ENCODE measurements at regions not wholly inside any gene's neighbourhood (a gene's known extent, or its start where the extent isn't known, plus 50 kb on each side); places are given as distances from the start of the nearest gene placed in this dataset.

DNA sequence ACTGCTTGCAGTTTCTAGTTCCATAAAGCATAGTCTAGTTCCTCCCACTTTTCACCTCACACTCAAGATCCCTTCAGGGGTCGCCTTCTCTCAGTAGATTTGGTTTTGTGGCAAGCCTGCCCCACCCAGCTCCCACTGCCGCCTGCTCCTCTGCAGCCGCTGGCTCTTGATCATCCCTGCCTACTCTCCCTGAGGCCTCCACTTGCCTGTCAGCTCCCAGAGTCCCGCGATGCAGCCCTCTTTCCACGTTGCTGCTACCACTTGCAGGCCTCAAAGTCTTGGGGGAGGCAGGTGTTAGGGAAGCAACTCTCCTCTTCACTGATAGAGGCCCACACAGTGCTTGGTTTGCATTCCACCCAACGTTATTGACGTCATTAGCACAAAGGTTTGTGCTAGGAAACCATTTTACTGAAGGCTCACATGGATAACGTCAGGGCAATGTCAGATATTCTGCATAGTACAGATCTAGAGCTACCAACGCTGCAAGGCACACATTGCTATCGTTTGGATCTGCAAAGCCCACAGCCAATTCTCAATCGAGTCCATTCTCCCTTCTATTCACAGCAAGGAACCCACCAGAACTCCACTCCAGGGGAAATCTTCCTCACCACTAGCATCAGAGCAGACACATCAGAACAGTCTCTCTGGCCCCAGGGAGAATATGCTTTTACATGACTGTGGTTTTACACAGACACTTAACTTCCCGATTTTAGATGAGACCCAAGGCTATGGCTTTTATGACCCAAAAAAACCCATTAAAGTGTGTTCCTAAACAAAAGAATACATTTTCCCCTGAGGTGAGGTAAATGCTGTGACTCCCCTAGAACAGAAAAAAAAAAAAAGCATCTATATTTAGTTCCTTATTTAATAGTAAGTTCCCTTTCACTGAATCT is 519.5 kb upstream of the CAMK1G start:
- no peak for DNase-seq (ENCODE audit: low read depth in 2 of 2)

DNA sequence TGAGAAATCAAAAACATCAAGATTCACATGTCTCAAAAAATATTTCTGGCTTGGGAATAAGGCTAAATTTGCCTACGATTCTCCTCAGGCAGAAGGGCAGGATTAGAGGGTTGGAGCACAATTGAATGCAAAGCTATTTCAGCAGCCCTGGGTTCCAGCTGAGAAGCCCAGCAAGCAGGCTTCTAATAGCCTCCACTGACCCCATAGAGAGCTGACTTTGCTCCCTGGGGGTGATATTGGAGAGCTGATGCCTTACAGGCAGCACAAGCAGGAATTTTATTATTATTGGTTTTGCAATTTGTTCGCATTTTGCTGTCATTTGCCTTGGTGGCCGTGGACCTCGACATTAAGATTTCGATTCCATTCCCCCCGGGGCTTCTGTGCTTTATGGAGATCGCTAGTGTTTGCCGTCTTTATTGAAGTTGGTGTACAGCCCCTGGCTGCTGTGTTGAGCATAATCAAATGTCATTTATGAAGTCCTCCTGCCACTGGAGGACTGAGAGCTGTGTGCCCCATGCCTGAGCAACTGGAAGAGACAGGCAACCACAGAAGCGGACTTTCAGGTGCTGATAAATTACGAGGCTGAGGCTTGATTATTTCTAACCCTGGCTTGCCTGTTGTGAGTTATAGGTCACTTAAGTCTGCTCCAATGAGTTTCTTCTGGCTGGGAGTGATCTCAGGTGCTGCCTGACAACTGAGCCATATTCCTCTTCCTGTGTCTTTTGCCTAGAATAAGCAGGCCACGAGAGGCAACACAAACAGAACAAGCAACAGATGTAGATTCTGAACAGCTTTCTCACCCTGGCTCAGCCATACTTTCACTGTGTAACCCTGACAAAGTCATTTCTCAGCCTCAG is 518.4 kb upstream of the CAMK1G start:
- DNase-seq (ENCODE audit: low read depth in 2 of 2): no peak

DNA sequence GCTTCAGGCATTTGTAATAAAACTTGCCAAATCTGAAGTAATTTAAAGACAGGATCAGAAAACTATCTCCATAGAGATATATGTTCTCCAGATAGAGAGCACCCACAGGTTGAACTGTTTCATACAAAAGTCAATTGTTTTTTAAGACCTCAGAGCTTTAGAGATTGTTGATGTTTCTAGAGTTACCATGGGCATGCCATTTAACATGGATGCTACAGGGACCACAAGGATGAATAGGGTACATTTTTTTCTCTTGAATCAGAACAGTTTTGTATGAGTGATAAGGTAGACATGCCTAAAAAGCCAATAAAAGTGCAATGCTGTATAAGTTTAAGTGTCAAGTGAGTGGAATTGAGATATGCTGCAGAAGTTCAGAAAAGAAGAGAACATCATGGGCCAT is 511.0 kb upstream of the CAMK1G start:
- DNase-seq (ENCODE audit: low read depth in 2 of 2): no peak

DNA sequence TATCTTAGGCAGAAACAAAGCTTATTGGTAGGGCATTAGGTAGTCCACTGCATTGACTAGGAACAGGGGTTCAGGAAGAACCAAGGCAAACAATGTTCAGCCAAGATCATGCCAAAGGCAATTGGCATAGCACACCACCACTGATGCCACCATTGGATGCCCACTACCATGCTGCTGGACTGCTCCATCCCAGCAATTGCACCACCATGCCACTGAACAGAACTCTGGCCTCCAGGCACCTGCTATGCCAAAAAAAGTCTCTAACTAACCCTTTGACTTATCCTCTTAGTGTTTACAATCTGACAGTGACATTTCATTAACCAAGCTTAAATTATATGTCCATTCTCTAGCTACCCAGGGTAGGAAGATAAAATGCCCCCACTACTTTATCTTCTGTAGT is 509.6 kb upstream of the CAMK1G start:
- no peak for DNase-seq (ENCODE audit: low read depth in 2 of 2)

DNA sequence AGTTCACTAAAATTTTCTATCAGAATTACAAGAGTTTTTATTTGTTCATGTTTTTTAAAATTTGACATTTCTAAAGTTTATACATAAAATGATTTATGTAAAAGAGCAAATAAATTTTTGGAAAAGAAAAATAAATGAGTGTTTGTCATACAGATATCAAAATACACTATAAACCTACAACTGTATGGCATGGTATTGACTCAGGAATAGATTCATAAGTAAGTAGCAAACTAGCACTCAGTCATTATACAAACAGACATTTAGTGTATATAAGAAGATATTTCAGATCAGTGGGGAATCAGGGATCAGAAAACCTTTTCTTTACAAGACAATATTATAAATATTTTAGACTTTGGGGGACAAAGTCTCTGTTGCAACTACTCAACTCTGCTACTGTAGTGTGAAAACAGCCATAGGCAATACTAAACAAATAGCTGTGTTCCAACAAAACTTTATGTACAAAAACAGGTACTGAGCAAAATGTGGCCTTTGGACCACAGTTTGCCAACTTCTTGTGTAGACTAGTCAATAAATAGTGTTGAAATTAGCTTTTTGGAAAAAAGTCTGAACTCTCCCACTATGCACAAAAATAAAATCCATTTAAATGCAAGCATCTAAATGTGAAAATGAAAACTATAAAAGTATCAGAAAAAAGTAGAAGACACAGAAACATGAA is 508.8 kb upstream of the CAMK1G start:
- no peak for DNase-seq (ENCODE audit: low read depth in 2 of 2)

DNA sequence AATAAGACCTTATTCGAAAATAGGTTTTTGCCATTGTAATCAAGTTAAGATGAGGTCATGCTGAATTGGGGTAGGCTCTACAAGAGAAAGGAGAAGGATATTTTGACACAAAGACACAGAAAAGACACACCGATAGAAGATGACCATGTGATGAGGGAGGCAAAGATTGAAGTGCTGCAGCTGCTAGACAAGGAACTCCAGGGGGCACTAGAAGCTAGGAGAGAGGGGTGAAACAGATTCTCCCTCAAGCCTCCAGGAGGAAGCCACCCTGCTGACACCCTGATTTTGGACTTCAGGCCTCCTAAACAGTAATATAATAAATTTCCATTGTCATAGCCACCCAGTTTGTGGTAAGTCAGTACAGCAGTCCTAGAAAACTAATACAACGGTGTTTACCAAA is 506.8 kb upstream of the CAMK1G start:
- no peak for DNase-seq (ENCODE audit: low read depth in 2 of 2)

DNA sequence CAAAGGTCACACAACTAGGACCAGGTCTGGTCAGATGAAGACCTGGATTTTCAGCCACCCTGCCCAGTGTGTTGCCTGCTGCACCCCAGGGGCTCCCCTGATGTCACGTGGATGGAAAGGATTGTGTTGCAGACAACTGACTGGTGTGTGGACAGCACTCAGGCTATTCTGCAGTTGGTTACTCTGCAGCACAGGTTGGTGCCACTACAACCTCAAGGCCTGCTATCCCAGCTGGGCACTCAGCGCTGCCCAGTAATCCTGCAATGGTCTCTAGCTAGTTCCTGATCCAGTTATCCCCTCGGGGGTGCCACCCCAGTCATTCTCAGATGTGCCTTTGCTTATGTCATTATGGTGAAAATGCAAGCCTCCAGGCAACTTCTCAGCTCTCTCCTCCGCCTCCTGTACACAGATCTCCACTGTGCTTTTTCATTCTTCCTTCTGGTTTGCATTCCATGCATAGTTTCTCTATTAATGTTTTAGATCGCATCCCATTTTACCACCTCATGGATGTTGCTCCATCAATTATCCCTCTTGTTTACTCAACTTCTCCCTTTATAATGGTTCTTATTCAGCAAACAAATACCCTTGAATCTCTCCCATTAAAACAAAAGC is 503.2 kb upstream of the CAMK1G start:
- no peak for DNase-seq (ENCODE audit: low read depth in 2 of 2)

DNA sequence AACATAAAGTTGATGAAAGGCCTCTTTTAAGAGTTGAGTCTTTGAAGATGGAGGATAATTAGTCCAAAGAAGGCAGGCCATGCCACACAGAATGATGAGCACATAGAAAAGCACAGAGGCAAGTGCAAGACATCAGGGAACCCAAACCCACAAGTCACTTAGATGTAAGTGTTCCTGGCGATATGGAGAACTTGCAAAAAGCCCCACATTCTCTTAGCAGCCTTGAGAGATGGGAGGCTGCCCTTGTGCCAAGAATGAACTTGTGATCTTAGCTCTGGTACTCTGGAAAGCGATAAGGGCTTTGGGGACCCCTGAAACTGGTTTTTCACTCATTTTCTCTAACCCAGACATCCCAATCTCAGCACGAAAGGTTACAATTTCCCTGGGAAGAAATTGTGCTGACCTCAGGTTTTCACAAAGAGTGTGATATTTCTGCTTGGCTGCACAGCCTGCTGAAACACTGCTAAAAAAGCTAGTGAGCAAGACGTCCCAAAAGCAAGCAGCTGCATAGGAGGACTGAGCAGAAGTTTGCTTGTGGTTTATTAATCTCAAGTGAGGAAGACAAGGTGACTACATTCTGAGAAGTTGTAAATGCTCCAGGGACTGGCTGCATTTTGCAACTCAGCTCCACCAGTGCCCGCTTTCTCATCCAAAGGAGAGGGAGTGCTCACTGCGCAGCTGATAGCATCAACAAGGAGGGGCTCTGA is 496.9 kb upstream of the CAMK1G start:
- no peak for DNase-seq (ENCODE audit: low read depth in 2 of 2)

DNA sequence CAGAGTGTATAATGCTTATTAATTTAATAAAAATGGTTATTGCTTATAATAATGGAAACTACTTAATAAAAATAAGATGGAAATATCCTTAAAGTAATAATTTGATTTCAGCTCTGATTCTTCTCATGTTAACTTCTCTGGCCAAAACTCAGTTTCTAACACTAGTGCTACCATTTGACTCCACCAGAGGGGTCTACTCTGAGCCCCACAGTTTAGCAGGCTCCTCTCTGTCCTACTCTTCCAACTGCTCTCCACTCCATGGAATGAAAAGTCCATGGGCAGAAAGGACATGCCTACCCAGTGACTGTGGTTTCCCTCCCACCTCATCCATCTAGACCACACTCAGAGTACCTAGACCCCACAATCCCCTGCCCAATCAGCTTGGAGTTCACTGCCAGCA is 489.1 kb upstream of the CAMK1G start:
- no peak for DNase-seq (ENCODE audit: low read depth in 2 of 2)

DNA sequence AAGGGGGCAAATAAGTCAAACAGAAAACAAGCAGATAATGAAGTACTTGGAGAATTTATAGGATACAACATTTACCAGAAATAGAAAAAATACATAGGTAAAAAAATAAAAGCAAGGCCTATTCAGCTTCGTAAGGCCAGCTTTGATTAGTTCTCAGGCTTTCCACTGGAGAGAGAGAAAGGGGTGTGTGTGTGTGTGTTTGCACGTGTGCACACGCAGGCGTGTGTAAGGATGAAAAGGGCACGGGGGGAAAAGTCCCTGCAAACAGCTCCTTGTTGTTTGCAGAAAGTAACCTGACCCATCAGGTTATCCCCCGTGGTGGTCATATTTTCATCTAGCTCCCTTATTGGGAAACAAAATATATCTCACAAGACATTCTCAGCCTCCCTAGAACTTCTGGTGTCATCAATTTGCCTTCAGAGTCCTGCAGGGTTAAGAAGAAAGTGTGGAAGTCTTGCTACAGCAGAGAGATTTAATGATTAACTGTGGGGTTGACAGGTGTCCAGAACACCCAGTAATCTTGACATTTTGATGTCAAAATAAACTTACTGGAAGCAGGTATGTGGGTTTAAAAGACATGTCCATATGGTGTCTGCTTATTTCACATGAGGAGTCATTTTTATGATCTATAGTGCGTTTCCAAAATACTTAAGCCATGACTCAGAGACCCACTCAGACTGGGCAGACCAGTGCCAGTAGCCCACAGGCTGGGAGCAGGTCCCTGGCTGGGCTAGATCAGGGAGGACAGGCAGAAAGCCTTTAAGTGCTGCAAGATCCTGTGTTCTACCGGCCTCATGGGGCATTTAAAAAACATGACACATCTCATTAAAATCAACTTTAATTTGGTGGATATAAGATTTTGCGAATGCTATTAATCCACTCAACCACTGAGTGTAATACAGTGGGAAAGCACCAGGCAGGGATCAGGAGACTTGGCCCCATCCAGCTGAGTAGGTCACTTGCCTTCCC is 487.6 kb upstream of the CAMK1G start:
- DNase-seq (ENCODE audit: low read depth in 2 of 2): no peak

DNA sequence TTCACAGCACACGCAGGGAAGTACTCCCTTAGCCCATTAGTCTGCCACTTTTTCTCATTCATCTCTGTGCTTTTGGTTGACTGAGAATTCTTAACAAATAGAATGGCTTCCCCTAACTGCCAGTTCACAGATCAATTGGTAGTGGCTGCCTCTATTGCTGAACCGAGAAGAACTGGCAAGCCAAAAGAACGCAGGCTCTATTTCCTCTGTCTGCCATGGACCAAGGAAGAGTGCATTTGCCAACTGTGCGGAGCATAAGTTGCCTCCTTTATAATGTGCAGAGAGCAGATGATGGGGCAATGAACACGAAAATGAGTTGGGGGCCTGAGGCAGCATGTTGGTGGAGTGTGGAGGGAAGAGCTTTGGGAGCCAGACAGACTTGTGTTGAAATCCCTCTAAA is 483.1 kb upstream of the CAMK1G start:
- DNase-seq (ENCODE audit: low read depth in 2 of 2): no peak

DNA sequence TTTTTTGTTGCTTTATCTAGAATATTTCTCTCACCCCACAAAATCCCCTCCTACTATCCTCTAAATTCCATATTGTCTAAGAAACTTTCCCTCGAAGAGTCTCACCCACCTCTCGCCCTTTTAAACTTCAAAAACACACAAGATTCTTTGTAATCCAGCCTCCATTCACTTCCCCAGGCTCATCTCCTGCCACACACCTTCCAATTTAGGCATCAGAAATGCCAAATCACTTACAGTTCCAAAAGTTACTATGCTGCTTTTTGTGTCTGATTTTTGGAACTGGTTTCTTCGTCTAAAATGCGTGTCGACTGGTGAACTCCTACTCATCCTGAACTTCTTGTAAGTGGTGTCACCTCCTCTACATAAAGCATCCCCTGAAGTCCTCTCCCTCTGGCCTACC is 482.4 kb upstream of the CAMK1G start:
- no peak for DNase-seq (ENCODE audit: low read depth in 2 of 2)

DNA sequence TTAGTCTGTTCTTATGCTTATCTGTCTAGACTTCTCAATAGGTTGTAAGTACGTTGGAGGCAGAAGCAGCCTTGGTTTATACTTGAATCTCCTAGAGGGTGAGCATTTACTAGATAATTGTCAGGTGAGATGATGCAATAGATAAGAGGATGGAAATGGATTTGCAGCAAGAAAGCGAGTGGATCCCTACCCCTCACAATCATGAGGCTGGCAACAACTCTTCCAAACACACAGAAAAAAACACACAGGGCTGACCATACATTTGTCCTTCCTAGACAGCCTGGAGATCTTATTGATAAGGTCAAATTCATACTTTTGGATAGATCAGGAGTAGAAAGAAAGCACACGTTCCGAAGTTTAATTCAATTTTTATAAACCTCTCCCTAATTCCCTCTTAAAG is 481.4 kb upstream of the CAMK1G start:
- DNase-seq (ENCODE audit: low read depth in 2 of 2): no peak

DNA sequence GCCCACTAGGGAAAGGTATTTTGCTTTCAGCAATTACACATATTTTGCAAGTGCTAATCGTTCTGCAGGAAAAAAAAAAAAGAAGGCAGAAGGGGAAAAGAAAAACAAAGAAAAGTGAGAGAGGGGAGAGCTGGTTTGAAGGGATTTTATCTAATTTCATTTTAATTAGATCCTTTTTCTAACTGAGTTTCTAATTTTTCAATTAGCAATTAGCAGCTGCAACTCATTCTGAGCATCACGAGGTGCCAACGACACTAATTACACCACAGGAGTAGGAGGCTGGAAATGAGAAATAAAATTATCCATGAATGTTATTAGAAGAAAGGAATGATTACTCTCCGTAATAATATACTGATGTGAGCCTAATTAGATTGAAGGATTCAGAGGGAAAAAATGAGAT is 481.0 kb upstream of the CAMK1G start:
- no peak for DNase-seq (ENCODE audit: low read depth in 2 of 2)

DNA sequence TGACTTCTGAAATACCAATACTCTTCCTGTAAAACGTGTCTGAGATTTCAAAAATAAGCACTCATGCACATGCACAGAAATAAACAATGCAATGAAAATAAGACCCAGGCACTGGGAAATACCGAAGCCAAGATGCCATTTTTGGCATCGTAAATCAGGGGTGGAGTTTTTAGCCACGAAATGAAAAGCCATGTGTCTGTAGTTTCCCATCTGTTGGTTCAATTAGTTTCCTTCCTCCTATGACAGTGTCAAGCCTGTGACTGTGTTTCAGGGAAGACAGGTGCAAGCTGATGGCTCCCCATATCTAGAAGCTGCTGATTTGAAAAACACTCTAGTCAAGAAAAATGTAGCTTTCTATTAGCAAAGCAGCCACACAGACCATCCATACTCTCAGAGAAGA is 480.4 kb upstream of the CAMK1G start:
- no peak for DNase-seq (ENCODE audit: low read depth in 2 of 2)

DNA sequence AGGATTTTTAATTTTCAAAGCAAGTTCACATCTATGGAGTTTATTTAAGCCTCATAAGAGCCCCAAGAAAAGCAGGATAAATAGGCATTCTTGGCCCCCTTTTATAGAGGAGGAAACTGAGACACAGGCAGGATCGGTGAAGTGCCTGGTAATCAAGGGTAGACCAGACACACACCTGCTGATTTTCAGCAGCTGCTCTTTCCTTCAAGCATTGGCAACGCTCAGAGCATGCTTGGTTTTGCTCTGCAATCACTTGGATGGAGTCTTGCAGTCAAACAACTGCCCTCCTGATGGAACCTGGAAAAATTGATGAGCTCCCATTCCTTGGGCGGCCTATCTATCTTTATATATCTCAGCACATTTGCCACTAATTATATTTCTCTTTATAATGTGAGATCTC is 478.9 kb upstream of the CAMK1G start:
- no peak for DNase-seq (ENCODE audit: low read depth in 2 of 2)

DNA sequence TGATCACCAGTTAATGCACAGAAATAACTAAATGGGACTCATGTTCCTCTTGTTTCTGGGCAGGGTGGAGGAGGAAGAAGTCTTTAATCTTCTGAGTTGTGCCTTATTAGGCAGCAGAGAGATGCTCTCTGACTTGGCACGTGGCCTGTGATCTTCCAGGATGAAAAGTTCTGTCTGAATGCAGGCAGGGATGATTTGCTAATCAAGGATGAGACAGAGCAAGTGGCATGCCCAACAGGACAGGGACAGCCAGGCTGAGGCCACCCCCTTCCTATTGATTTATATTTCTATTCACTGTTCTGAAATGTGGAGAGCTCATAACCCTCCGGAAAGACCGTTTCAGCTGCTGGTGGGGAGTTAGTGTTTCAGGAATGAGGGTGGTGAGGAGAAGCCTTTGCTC is 477.8 kb upstream of the CAMK1G start:
- no peak for DNase-seq (ENCODE audit: low read depth in 2 of 2)

DNA sequence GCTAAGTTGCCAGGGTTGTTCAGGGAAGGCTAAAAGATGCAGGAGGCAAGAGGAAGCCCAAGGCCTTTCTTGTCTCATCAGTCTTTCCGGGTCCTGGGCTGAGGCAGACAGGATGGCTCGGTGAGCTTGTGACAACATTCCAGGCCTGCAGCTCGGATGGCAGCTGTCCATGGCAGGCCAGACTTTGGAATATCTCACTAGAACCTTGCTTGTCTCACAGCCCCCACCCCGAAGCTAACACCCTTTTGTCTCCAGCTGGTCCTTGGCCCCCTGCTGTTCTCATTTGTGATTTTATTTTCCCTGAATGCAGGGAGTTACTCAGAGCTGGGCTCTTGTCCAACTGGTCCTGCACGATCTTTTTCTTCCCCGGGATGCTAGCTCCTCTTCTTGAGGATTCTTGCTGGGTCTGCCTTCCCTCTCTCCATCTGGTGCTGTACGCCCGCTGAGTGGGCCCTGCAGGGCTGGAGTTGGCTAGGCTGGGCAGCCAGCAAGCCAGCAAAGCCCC is 477.2 kb upstream of the CAMK1G start:
- no peak for DNase-seq (ENCODE audit: low read depth in 2 of 2)

DNA sequence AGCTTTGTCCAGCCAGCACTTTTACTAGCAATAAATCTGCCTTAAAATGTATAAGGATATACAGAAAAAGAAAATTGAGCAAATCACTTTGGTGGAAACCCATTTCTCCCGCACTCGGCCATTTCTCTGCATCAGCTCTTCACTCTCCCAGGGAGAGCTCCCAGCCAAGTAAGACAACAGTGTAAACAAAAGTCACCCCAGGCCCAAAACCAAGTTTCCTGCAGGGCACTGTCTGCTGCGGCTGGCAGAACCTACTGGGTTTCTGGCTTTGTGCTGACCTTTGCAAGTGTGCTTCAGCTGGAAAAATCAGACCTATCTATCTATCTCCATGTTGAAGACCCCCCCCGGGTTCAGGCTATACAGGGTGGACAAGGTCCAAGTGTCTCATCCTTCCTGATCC is 476.7 kb upstream of the CAMK1G start:
- DNase-seq (ENCODE audit: low read depth in 2 of 2): no peak

DNA sequence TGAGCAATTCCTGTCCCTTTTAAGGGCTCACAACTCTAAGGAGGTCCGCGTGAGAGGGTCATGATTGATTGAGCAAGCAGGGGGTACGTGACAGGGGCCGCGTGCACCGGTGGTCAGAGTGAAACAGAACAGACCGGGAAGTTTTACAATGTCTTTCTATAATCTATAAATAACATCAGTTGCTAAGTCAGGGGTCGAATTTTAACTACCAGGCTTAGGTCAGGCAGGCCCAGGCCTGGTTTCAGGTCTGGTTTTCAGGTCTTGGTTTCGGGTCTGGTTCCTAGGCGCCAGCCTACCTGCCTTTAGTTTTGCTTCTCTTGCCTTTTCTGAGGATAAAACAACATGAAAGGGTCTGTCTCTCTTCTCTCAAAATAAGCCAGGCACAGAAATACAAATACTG is 476.0 kb upstream of the CAMK1G start:
- DNase-seq (ENCODE audit: low read depth in 2 of 2): no peak

Measured in stimulated activated CD8-positive, alpha-beta memory T cell treated with anti-CD3 and anti-CD28 coated beads, Interleukin-2, amount 100 ng/mL, for 48 hours (primary cell).